CD4-positive, alpha-beta T cell (primary cell): ENCODE measurements at regions not wholly inside any gene's neighbourhood (a gene's known extent, or its start where the extent isn't known, plus 50 kb on each side); places are given as distances from the start of the nearest gene placed in this dataset.

Experiments
- ATAC-seq: fragments of 200-7000 bp; cut with Tn5 transposase; one replicate; pipeline ENCODE4 v1.10.0; 2022; ENCODE audit warnings: mild to moderate bottlenecking; ENCODE audit not compliant: poor library complexity
- CTCF ChIA-PET: fragments of 350-600 bp; sonication (Branson Sonifier 250); formaldehyde crosslinking; loops from one replicate; lab custom pipeline; 2021; ENCODE audit warnings: antibody characterized with exemption, inconsistent platforms; lab: Charles Lee
- POLR2A ChIA-PET: fragments of 350-600 bp; sonication (Branson Sonifier 250); formaldehyde crosslinking; loops from one replicate; lab custom pipeline; 2021; ENCODE audit warnings: antibody characterized with exemption, inconsistent platforms; lab: Charles Lee
- DNase-seq, 14 experiments: peaks; one replicate each; pipeline ENCODE4 v3.0.0-alpha.2; 2013 to 2020; ENCODE audit warnings: mixed read lengths in 2 of 14
- H3K27ac ChIP-seq, 2 donors: one replicate each; pipeline versions ENCODE4 v1.5.1 to v1.7.0; 2013; ENCODE audit warnings: low read length in 2 of 2, low read depth in 1 of 2, mild to moderate bottlenecking in 1 of 2
- H3K27me3 ChIP-seq, 2 experiments: 1 replicate in 1 of 2; 2 replicates in 1 of 2; pipeline versions ENCODE4 v1.6.1 to v1.7.0; 2013; ENCODE audit warnings: low read length in 2 of 2, control low read depth in 1 of 2, mild to moderate bottlenecking in 1 of 2, moderate library complexity in 1 of 2; ENCODE audit not compliant: insufficient read depth in 2 of 2, control insufficient read depth in 1 of 2
- H3K36me3 ChIP-seq: one replicate; pipeline ENCODE4 v1.6.1; 2013; ENCODE audit warnings: low read length, control low read depth; ENCODE audit not compliant: insufficient read depth
- H3K4me1 ChIP-seq: one replicate; pipeline ENCODE4 v1.6.1; 2013; ENCODE audit warnings: low read length, control low read depth; ENCODE audit not compliant: insufficient read depth
- H3K4me3 ChIP-seq: one replicate; pipeline ENCODE4 v1.5.1; 2013; ENCODE audit warnings: mild to moderate bottlenecking, low read length, moderate library complexity
- H3K9me3 ChIP-seq, 2 experiments: 1 replicate in 1 of 2; 2 replicates in 1 of 2; pipeline versions ENCODE4 v1.6.1 to v1.7.0; 2013; ENCODE audit warnings: low read length in 2 of 2, mild to moderate bottlenecking in 2 of 2, control low read depth in 1 of 2, moderate library complexity in 1 of 2; ENCODE audit not compliant: control insufficient read depth in 1 of 2, insufficient read depth in 1 of 2
- H3K27ac Mint-ChIP-seq: one replicate; pipeline ENCODE4 v1.8.0; 2020; ENCODE audit warnings: mixed read lengths
- H3K27me3 Mint-ChIP-seq: one replicate; pipeline ENCODE4 v1.8.0; 2021; ENCODE audit warnings: mixed read lengths
- H3K36me3 Mint-ChIP-seq: one replicate; pipeline ENCODE4 v1.8.0; 2021; ENCODE audit warnings: low read depth, mixed read lengths
- H3K4me1 Mint-ChIP-seq: one replicate; pipeline ENCODE4 v1.8.0; 2021; ENCODE audit warnings: low read depth, mixed read lengths
- H3K4me3 Mint-ChIP-seq: one replicate; pipeline ENCODE4 v1.8.0; 2020; ENCODE audit warnings: mild to moderate bottlenecking, mixed read lengths
- H3K9me3 Mint-ChIP-seq: one replicate; pipeline ENCODE4 v1.8.0; 2020; ENCODE audit warnings: mixed read lengths
- intact Hi-C, 2 experiments: fragments of 100-400 bp; cut with DNase I in 1 of 2; cut with micrococcal nuclease in 1 of 2; formaldehyde crosslinking; loops; one replicate each; pipeline versions ENCODE4 v1.15.1 to v1.9.0; 2023 to 2025; cut with DNase I, micrococcal nuclease
- TF ChIP-seq, protein P1 (sequence below): fragments of 200-600 bp; IDR thresholded peaks from one replicate; pipeline ENCODE4 v1.8.0; 2022; ENCODE audit warnings: antibody characterized with exemption, mild to moderate bottlenecking

- CTCF ChIA-PET = no interaction called here
- no peaks in the 10 kb centered on the region for H3K4me1 ChIP-seq
- no peak for DNase-seq
These were observed 67.4 kb upstream of the TLE3 start for GRCh38 chr15:70164910-70165715.

DNA sequence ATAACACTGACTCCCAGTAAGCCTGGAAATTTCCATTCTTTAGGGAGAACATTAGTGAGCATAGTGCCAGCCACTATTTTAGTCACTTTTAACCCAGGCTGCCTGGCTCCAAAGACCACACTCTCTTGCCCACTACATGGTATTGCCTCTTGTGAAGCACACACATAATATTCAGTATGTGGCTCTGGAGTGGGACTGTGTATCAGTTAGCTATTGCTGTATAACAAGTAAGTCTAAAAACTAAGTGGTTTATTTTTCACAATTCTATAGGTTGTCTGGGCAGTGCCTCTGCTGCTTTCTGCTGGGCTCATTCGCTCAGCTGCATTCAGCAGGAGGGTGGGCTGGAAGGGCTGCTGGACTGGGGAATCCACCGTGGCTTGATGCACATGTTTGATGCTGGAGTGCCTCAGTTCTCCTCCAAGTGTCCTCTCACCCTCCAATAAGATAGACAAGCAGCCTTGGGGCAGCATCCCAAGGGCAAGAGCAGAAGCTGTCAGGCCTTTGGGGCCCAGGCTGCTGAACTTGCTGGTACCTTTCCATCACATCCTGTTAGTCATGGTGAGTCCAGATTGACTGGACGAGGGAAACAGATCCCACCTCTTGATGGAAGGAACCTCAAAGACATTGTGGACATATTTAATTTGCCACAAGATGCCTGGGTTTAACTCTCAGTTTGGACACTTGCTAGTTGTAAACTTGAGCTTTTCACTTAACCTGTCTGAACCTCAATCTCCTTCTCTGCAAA lies 66.6 kb upstream of the TLE3 start:
- Mint-ChIP-seq H3K36me3 (no peaks in the 10 kb centered on the region), H3K9me3 (no peaks in the 10 kb centered on the region), H3K27me3 (no peaks in the 10 kb centered on the region), H3K4me1 (no peaks in the 10 kb centered on the region), H3K4me3 (no peak overlapping the region), H3K27ac (no peak overlapping the region)
- Histone ChIP-seq H3K4me1 (no peaks in the 10 kb centered on the region), H3K4me3 (no peak overlapping the region), H3K27me3 (no peaks in the 10 kb centered on the region), H3K36me3 (no peaks in the 10 kb centered on the region), H3K27ac (no peak overlapping the region), H3K9me3 (no peaks in the 10 kb centered on the region)
- DNase-seq (no peak), ATAC-seq (no peak)
- intact Hi-C loops = no loop called here
- ChIA-PET POLR2A (no interaction called here), CTCF (no interaction called here)
- TF ChIP-seq, protein P1, sequence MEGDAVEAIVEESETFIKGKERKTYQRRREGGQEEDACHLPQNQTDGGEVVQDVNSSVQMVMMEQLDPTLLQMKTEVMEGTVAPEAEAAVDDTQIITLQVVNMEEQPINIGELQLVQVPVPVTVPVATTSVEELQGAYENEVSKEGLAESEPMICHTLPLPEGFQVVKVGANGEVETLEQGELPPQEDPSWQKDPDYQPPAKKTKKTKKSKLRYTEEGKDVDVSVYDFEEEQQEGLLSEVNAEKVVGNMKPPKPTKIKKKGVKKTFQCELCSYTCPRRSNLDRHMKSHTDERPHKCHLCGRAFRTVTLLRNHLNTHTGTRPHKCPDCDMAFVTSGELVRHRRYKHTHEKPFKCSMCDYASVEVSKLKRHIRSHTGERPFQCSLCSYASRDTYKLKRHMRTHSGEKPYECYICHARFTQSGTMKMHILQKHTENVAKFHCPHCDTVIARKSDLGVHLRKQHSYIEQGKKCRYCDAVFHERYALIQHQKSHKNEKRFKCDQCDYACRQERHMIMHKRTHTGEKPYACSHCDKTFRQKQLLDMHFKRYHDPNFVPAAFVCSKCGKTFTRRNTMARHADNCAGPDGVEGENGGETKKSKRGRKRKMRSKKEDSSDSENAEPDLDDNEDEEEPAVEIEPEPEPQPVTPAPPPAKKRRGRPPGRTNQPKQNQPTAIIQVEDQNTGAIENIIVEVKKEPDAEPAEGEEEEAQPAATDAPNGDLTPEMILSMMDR = no peak

More at GRCh38 chr15:70164910-70165715, 67.4 kb upstream of the TLE3 start:
- Histone ChIP-seq H3K9me3 (no peaks in the 10 kb centered on the region), H3K27ac (no peak overlapping the region), H3K36me3 (no peaks in the 10 kb centered on the region), H3K4me3 (no peak overlapping the region), H3K27me3 (no peaks in the 10 kb centered on the region)
- H3K27ac Mint-ChIP-seq = no peak overlapping the region
- H3K9me3 Mint-ChIP-seq = no peaks in the 10 kb centered on the region
- ATAC-seq = no peak
- POLR2A ChIA-PET = no interaction called here
- TF ChIP-seq, protein P1 = no peak
- intact Hi-C loops = no loop called here
- H3K27me3 Mint-ChIP-seq = no peaks in the 10 kb centered on the region
- H3K36me3 Mint-ChIP-seq = no peaks in the 10 kb centered on the region
- no peak overlapping the region for H3K4me3 Mint-ChIP-seq
- H3K4me1 Mint-ChIP-seq = no peaks in the 10 kb centered on the region

DNA sequence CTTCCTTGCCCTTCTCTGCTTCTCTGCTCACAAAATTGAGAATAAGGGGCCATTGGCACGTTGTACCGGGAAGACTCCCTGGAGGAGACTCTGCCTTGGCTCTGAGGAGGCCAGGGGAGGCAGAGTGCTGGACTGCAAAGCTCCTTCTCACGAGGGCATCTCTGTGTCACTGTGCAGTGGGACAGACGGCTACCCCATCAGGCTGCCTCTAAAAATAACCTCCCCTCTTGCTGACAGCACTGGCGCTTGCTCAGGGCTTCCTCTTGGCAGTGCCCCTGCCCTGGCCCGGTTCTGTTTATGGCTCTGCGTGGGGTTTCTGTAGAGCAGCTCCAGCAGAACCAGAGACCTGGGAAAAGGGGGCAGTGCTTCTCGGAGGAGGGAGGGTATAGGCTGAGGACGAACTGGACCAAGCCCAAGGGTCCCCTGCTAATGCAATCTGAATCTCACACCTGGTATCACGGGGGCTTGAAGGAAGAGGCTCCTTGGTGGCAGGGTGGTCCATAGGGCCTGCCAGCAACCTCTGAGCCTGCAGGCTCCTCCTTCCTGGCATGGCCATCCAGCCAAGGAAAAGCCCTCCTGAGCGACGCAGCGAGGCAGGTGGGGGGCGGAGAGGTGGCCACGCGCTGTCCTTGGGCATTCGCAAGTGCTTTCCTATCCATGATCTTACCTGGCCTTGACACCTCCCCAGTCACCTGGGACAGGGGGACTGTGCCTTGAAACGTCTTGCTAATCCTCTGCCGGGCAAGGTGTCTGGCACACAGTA lies 63.3 kb upstream of the TLE3 start:
- intact Hi-C loops = no loop called here
- H3K27me3 ChIP-seq = no peaks in the 10 kb centered on the region
- Mint-ChIP-seq H3K36me3 (no peaks in the 10 kb centered on the region), H3K27me3 (peaks cover 4% of the 10 kb centered on the region), H3K4me3 (no peak overlapping the region), H3K9me3 (no peaks in the 10 kb centered on the region), H3K27ac (no peak overlapping the region), H3K4me1 (no peaks in the 10 kb centered on the region)
- DNase-seq (no peak), ATAC-seq (no peak)
- no peaks in the 10 kb centered on the region for H3K4me1 ChIP-seq
- no peak overlapping the region for H3K4me3 ChIP-seq
- H3K27ac ChIP-seq = no peak overlapping the region
- H3K36me3 ChIP-seq = no peaks in the 10 kb centered on the region
- TF ChIP-seq, protein P1 = no peak
- ChIA-PET POLR2A (no interaction called here), CTCF (no interaction called here)
- no peaks in the 10 kb centered on the region for H3K9me3 ChIP-seq
